GM12874 (cell line): ENCODE measurements at regions not wholly inside any gene's neighbourhood (a gene's known extent, or its start where the extent isn't known, plus 50 kb on each side); places are given as distances from the start of the nearest gene placed in this dataset.

Experiments used
- TF ChIP-seq, protein P1 (sequence below): IDR thresholded peaks from 2 replicates; pipeline ENCODE4 v1.5.1; 2011; ENCODE audit warnings: low read depth, mild to moderate bottlenecking, control low read depth, low read length, moderate library complexity; ENCODE audit not compliant: insufficient read depth

DNA sequence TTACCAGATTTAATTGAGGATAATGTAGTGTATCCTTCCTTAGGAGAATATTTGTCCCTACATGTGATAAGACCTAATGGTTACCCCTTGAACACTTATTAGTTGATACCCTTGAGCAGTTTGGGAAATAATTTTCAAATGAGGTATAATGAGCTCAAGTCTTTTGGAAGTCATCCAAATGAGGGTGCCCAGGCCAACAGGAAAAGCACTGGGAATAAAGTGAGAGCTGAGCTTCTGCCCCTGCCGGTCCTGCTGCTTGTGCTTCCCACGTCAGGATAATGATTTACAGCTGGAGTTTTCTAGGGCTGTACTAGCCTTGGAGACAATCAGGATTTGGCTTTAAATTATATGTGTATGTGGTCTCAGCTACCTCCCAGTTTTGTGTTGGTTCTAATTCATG lies 178.8 kb upstream of the FRMD6 start:
- TF ChIP-seq, protein P1, sequence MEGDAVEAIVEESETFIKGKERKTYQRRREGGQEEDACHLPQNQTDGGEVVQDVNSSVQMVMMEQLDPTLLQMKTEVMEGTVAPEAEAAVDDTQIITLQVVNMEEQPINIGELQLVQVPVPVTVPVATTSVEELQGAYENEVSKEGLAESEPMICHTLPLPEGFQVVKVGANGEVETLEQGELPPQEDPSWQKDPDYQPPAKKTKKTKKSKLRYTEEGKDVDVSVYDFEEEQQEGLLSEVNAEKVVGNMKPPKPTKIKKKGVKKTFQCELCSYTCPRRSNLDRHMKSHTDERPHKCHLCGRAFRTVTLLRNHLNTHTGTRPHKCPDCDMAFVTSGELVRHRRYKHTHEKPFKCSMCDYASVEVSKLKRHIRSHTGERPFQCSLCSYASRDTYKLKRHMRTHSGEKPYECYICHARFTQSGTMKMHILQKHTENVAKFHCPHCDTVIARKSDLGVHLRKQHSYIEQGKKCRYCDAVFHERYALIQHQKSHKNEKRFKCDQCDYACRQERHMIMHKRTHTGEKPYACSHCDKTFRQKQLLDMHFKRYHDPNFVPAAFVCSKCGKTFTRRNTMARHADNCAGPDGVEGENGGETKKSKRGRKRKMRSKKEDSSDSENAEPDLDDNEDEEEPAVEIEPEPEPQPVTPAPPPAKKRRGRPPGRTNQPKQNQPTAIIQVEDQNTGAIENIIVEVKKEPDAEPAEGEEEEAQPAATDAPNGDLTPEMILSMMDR, result no peak

DNA sequence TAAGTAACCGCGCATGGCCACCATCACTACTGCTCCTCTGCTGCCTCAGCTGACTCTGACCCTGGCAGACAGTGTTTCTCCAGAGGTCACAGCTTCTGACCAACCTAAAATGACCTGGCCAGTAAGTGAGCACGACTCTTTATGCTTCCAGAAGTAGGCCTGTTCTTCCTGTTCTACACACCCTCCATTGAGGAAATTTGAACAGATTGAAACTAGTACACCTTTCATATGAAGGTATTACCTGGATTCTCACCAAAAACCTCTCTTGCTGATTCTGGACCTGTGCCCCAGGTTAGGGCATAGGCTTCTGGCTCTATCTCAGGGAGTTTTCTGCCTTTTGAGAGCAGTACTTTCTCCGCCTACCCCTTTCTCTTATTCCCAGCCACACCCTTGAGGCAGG lies 178.4 kb upstream of the FRMD6 start:
- TF ChIP-seq, protein P1, result no peak

DNA sequence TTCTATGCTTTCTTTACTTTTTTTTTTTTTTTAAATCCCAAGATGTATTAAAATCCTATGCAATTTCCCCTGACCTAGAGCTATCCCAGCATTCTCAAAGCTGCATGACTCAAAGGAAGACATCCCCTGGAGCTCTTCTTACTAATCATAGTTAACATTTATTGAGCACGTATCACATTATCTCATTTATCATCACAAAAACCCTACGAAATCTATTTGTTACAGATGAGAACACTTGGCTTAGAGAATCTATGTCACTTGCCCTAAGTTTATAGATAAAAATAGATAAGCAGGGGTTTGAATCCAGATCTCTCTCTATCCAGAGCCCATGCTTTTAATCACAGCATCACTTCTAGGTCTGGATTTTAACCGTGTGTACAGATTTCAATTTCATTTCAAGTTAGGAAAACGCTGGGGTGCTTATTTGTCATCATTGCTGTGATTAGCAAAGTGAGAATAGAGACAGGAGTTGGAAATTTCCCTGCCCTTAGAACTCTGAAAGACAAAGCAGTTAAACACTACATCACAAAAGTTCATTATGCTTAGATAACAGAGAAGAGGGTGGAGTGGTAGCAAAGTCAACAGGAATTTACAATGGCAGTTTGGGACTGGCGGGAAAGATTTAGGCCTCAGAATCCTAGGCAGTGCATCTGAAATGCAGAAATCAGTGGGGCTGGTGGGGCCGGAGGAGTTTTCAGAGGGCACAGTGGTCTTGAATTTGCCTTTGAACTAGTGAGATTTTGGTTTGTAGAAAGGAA lies 177.7 kb upstream of the FRMD6 start:
- TF ChIP-seq, protein P1, result no peak

DNA sequence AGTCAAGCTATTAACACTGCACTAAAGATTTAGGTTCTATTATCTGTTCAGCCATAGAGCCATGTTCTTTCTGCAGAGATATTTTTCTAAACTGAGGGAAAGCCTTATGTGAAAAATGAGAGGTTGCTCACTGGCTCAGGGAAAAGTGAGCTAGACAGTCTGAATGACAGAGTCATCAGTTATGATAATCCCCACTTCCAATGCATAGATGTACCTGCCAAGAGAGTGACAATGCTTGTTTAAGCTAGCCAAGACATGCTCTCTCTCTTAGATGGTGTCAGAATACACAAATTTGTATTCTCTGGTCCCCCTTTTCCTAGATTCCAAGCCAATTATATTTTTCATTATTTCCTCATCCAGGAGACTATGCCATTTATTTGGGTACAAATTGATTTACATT lies 176.9 kb upstream of the FRMD6 start:
- TF ChIP-seq, protein P1, result no peak

DNA sequence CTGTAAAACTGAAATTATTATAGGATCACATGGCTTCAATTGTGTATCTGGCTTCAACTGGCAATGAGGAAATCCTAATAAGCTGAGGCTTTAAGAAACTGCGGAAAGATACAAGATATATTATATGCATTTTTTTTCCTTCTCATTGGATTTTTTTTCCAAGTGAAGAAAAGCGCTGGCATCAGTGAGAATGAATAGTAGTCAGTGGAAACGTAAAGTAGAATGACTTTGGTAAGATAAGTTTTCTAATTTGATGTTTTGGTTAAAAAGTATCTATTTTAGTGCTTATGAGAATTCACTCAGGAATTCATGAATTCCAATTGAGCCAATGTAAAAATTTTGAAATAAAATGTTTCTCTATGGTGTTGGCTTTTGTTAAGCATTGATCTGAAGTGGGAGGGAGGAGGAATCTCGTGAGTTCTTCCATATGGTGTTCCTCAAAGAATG lies 173.5 kb upstream of the FRMD6 start:
- TF ChIP-seq, protein P1, result no peak

DNA sequence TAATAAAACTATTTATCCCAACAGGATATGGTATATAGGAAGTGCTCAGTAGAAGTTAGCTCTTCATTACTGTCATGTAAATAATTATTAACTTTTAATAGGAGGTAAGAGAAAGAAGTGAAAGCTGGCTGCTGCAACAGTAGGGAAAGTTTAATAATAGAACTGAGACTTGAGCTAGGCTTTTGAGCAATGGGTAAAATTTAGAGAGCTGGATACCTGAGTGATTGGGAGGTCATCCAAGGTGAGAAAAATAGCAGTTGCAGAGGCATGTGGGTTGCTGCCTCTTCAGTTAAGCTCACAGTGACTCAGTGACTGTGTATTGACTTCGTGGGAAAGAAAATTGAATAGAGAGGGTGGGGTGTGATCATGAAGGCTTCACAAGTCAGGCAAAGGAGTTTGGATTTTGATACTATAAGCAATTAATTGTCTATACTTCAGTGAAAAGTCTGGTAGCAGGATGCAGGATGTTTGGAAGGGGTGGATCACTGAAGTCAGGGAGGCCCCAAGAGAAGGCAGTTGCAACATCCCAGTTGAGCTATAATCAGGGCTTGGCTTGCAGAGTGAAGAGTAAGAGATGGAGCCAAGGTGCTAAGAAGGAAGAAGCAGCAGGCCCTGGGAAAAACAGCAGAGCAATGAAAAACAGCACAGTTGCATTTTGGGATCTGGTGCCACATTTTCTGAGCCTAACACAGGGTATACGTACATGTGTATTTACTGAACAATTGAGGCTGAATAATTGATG lies 172.0 kb upstream of the FRMD6 start:
- TF ChIP-seq, protein P1, result no peak

DNA sequence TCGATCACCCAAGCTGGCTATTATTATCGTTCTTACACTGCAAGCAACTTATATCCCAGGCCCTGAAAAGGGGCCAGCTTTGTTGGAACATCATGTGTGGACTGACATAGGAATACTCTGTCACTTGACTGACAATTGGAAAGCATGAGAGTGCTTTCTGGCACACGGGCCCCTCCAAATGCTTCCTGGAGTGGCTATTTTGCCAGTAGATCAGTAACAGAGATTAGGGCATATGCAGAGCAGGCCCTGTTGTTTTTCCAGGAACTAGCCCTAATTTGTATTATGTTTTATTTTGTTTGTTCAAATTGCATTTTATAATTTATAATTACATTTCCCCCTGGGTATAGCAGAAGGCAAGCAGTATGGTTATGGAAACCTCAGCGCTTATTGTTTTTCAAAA lies 170.1 kb upstream of the FRMD6 start:
- TF ChIP-seq, protein P1, result no peak
